DMS153 (cell line): ENCODE measurements at regions not wholly inside any gene's neighbourhood (a gene's known extent, or its start where the extent isn't known, plus 50 kb on each side); places are given as distances from the start of the nearest gene placed in this dataset.
"Not testable (repeated sequence)": the region's sequence is repeated elsewhere in the genome, so short reads cannot be mapped to it uniquely, and the experiment has no call there.

Experiments
- DNase-seq: peaks from one replicate; lab custom pipeline; 2025; lab: John Stamatoyannopoulos, UW

GRCh38 chr2:198913394-198914152 is 544.2 kb downstream of the SATB2 start:
- DNase-seq: no peak

- no peak for DNase-seq
These were observed 548.0 kb downstream of the SATB2 start for GRCh38 chr2:198909525-198910267.

GRCh38 chr2:198905881-198906612 is 551.7 kb downstream of the SATB2 start:
- no peak for DNase-seq

- DNase-seq: no peak
These were observed 555.8 kb downstream of the SATB2 start for GRCh38 chr2:198901894-198902293.

GRCh38 chr2:198900141-198900540 is 557.6 kb downstream of the SATB2 start:
- no peak for DNase-seq

GRCh38 chr2:198890490-198890889 is 567.2 kb downstream of the SATB2 start:
- DNase-seq: no peak

- DNase-seq: no peak
These were observed 574.1 kb downstream of the SATB2 start for GRCh38 chr2:198883604-198884003.

GRCh38 chr2:198880986-198881385 is 576.8 kb downstream of the SATB2 start:
- DNase-seq: no peak

GRCh38 chr2:198880421-198880820 is 577.3 kb downstream of the SATB2 start:
- DNase-seq: no peak

GRCh38 chr2:198874472-198874858 is 583.3 kb downstream of the SATB2 start:
- no peak for DNase-seq

GRCh38 chr2:198873503-198874471 is 584.0 kb downstream of the SATB2 start:
- no peak for DNase-seq

- DNase-seq: no peak
These were observed 594.1 kb downstream of the SATB2 start for GRCh38 chr2:198863655-198864054.

GRCh38 chr2:198861080-198861479 is 596.7 kb downstream of the SATB2 start:
- no peak for DNase-seq

GRCh38 chr2:198857246-198857645 is 600.5 kb downstream of the SATB2 start:
- no peak for DNase-seq

GRCh38 chr2:198855746-198856145 is 602.0 kb downstream of the SATB2 start:
- DNase-seq: not testable (repeated sequence)

GRCh38 chr2:198852248-198852647 is 605.5 kb downstream of the SATB2 start:
- DNase-seq: no peak

- no peak for DNase-seq
These were observed 632.2 kb downstream of the SATB2 start for GRCh38 chr2:198825534-198825933.

GRCh38 chr2:198817536-198817935 is 640.2 kb downstream of the SATB2 start:
- DNase-seq: no peak

GRCh38 chr2:198815626-198816025 is 642.1 kb downstream of the SATB2 start:
- no peak for DNase-seq

- no peak for DNase-seq
These were observed 646.5 kb downstream of the SATB2 start for GRCh38 chr2:198811198-198811597.

GRCh38 chr2:198809976-198810375 is 647.8 kb downstream of the SATB2 start:
- DNase-seq: no peak

GRCh38 chr2:198807131-198807530 is 650.6 kb downstream of the SATB2 start:
- no peak for DNase-seq
